GM12864 (cell line): ENCODE measurements at regions not wholly inside any gene's neighbourhood (a gene's known extent, or its start where the extent isn't known, plus 50 kb on each side); places are given as distances from the start of the nearest gene placed in this dataset.

Experiments used
- DNase-seq: peaks from one replicate; pipeline ENCODE4 v3.0.0-alpha.2; 2011; ENCODE audit warnings: low read depth
- H3K4me3 ChIP-seq: 2 replicates; pipeline ENCODE4 v1.5.1; 2011; ENCODE audit warnings: mild to moderate bottlenecking, low read depth, low read length, control low read depth
- TF ChIP-seq, protein P1 (sequence below): IDR thresholded peaks from 2 replicates; pipeline ENCODE4 v1.5.1; 2011; ENCODE audit warnings: low read depth, mild to moderate bottlenecking, moderate library complexity, low read length, control low read depth, inconsistent platforms; ENCODE audit errors: missing control alignments

DNA sequence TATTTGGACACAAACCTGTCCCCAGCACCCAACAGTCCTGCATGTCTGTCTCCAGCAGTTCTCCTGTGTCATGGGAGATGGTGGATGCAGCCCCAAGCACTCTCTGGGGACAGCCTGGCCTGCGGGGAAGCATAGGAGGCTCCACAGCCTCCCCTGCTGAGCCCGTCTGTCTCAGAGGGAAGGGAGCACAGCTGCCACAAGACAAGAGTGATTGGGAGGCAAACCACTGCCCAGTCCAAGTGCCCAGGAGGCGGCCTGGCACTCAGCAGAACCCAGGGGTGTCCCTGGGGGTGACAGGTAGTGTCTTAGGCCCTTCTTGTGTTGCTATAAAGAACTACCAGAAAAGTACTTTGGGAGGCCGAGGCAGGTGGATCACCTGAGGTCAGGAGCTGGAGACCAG is 211.2 kb upstream of the MYT1L start:
- TF ChIP-seq, protein P1, sequence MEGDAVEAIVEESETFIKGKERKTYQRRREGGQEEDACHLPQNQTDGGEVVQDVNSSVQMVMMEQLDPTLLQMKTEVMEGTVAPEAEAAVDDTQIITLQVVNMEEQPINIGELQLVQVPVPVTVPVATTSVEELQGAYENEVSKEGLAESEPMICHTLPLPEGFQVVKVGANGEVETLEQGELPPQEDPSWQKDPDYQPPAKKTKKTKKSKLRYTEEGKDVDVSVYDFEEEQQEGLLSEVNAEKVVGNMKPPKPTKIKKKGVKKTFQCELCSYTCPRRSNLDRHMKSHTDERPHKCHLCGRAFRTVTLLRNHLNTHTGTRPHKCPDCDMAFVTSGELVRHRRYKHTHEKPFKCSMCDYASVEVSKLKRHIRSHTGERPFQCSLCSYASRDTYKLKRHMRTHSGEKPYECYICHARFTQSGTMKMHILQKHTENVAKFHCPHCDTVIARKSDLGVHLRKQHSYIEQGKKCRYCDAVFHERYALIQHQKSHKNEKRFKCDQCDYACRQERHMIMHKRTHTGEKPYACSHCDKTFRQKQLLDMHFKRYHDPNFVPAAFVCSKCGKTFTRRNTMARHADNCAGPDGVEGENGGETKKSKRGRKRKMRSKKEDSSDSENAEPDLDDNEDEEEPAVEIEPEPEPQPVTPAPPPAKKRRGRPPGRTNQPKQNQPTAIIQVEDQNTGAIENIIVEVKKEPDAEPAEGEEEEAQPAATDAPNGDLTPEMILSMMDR, result no peak
- no peak overlapping the region for H3K4me3 ChIP-seq
- DNase-seq, result no peak

DNA sequence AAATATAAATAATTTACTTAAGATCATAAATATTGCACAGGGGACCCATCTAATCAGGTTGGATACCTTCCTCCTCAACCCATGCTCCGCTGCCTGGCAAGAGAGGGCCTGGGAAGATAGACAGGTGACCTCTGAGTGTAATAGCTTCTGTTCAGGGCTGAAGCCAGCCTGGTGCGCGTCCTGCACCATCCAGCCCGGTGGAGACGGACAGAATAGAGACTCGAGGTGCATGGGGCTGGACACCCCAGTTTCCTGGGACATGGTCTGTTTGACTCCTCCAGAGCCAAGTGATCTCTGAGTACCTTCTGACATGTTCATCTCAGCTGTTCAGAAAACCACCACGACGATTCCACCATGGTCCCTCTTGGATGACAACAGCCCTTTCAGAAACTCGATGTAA is 209.3 kb upstream of the MYT1L start:
- no peak overlapping the region for H3K4me3 ChIP-seq
- DNase-seq, result no peak
- TF ChIP-seq, protein P1, result no peak

DNA sequence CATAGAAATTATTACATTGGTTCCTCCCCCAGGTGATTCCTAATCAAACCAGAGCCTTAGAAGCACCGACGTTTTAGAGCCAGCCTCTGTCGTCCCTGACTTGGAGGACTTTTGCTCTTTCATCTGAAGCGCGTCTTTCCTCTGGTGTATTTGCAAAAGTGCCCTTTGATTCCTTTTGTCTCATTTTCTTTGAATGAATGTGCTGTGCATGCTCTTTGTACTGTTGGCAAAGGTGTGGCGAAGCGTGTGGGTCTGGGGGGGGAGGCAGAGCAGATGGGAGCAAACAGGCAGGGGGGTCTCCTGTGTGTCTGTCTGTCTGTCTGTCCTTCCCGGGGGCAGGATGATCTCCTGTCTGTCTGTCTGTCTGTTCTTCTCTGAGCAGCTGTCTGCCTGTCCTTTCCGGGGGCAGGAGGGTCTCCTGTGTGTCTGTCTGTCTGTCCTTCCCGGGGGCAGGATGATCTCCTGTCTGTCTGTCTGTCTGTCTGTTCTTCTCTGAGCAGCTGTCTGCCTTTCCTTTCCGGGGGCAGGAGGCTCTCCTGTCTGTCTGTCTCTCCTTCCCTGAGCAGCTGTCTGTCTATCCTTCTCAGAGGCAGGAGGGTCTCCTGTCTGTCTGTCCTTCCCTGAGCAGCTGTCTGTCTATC is 205.5 kb upstream of the MYT1L start:
- TF ChIP-seq, protein P1, result no peak

DNA sequence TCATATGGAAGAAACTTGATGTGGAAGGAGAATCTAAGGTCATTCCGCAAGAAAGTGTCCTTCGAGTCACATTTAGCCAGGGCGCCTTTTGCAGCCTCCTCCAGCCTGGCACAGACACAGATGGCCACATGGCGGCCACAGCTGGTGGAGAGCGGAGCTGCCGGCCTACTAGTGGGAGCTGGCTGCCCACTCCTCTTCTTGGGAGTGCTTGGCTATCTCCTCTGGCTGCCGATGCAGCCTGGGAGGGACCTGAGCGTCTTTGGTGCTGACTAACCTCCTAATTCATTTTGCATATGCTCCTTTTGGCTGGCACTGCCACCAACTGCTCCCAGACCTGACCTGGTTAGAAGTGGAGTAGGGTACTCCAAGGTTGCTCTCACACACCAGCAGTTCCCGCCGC is 199.3 kb upstream of the MYT1L start:
- no peak overlapping the region for H3K4me3 ChIP-seq
- TF ChIP-seq, protein P1, result no peak
- no peak for DNase-seq

More for the DNA sequence above, 205.5 kb upstream of the MYT1L start:
- no peak overlapping the region for H3K4me3 ChIP-seq
- DNase-seq, result no peak

DNA sequence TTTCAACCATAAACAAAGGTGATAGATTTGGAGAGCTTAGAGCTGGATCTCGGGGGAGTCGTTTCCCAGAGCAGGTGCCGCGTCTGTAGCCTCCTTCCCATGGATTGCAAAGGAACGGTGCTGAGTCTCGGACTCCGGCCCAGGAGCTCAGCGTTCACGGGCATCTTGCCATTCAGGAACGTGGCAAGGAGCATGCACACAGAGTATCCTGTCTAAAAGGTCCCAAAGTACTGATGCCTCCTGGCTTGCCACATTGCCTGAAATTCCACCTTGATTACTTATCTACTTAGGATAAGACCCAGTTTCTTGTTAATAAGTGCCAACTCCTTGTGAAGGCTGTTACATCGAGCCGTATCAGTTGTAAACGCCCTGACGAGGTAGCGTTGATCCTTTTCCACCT is 197.8 kb upstream of the MYT1L start:
- no peak for DNase-seq
- H3K4me3 ChIP-seq, result no peak overlapping the region
- TF ChIP-seq, protein P1, result no peak

DNA sequence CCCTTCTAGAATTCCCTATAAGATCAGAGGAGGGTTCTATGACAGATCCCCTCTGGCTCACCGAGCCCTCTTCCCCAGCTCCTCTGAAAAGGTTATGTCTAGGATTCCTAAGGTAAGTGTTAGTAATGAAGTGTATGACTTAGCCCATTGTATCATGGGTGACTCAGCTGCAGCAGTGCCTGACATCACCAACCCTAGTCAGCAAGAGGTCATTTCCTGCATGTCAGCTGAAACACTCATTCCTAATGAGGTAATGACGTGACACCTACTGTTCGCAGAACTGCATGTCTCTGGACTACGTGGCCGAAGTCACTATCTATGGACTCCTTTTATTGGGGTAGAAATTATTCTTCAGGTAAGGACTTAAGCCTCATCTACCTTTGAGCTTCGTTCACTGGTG is 196.1 kb upstream of the MYT1L start:
- no peak overlapping the region for H3K4me3 ChIP-seq
- TF ChIP-seq, protein P1, result no peak
- no peak for DNase-seq

DNA sequence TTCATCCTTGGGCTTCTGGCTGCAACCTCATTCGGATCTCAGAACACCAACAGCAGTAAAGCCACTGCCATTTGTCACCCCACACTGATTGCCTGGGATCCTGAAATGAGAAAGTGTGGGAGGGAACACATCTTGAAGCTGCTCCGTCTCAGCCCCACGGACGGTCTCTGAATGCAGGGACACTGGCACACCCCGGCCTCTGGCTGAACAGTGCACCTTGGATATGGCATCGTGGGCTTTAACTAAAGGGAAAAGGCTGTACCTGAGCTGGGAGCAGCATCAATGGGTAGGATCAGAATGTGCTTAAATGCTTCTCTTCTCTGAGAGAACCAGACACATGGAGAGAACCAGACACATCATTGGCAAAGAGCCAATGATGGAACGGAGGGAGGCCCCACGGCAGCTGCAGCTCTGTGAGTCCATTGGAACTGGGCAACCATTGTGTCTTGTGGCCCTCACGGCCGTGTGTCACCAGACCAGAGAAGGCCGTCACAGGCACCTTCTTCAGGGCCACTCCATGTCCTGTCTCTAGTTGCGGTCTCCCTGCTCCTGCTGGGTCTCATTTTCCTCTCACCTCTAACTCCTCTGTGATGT is 193.4 kb upstream of the MYT1L start:
- DNase-seq, result no peak

More for the DNA sequence above, 193.4 kb upstream of the MYT1L start:
- TF ChIP-seq, protein P1, result no peak
- no peak overlapping the region for H3K4me3 ChIP-seq
